ENCODE measurements at regions not wholly inside any gene's neighbourhood (a gene's known extent, or its start where the extent isn't known, plus 50 kb on each side); places are given as distances from the start of the nearest gene placed in this dataset.

DNA sequence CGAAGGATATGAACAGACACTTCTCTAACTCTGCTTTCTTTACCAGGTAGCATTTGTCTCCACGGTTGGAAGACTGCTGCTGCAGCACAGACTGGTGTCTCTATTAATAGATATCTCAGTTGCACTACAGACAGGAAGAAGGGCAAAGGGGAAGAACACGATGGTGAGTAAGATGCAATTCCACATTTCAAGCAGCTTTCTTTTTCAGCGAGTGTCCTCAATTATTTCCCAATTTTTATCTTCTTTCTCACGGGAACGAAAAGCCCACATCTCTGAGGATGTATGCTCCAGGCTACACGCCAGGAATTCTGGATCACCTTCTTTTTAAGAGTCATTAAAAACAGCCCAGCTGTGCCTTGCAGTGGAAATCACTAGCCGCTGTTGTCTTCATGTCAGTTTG, 311.6 kb upstream of the ECI2 start:
- TF ChIP-seq, protein P1, sequence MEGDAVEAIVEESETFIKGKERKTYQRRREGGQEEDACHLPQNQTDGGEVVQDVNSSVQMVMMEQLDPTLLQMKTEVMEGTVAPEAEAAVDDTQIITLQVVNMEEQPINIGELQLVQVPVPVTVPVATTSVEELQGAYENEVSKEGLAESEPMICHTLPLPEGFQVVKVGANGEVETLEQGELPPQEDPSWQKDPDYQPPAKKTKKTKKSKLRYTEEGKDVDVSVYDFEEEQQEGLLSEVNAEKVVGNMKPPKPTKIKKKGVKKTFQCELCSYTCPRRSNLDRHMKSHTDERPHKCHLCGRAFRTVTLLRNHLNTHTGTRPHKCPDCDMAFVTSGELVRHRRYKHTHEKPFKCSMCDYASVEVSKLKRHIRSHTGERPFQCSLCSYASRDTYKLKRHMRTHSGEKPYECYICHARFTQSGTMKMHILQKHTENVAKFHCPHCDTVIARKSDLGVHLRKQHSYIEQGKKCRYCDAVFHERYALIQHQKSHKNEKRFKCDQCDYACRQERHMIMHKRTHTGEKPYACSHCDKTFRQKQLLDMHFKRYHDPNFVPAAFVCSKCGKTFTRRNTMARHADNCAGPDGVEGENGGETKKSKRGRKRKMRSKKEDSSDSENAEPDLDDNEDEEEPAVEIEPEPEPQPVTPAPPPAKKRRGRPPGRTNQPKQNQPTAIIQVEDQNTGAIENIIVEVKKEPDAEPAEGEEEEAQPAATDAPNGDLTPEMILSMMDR (conservative IDR thresholded peaks at IDR 0.05; ENCODE audit: low read length), result no peak
- TF ChIP-seq EZH2phosphoT487 (IDR thresholded peaks at IDR 0.05; ENCODE audit: borderline replicate concordance, low read depth, low read length), result no peak
